Peyer's patch (tissue), 4 donors: ENCODE measurements at regions not wholly inside any gene's neighbourhood (a gene's known extent, or its start where the extent isn't known, plus 50 kb on each side); places are given as distances from the start of the nearest gene placed in this dataset.
A peak's percentile ranks its signal among the peaks of the same experiment; 100 is the strongest.

ENCODE experiments used
- DNase-seq, 3 donors: peaks; one replicate each; pipeline ENCODE4 v3.0.0-alpha.2; 2017 to 2019
- H3K27ac ChIP-seq, 4 donors: fragments of 200-600 bp; sonication (generic); one replicate each; pipeline ENCODE4 v1.5.1; 2016 to 2019
- H3K27me3 ChIP-seq, 2 donors: fragments of 200-600 bp; sonication (generic); one replicate each; pipeline ENCODE4 v1.5.1; 2019
- H3K36me3 ChIP-seq, 3 donors: fragments of 200-600 bp; sonication (generic); one replicate each; pipeline ENCODE4 v1.5.1; 2016 to 2019
- H3K4me1 ChIP-seq, 4 donors: fragments of 200-600 bp; sonication (generic); one replicate each; pipeline ENCODE4 v1.5.1; 2016 to 2019
- H3K4me3 ChIP-seq, 4 donors: fragments of 200-600 bp; sonication (generic); 1 replicate in 3 of 4; 2 replicates in 1 of 4; pipeline ENCODE4 v1.5.1; 2016 to 2019; ENCODE audit warnings: mild to moderate bottlenecking in 1 of 4
- H3K9me3 ChIP-seq, 4 donors: fragments of 200-600 bp; sonication (generic); one replicate each; pipeline ENCODE4 v1.5.1; 2016 to 2019; ENCODE audit warnings: mild to moderate bottlenecking in 1 of 4
- CTCF ChIP-seq, 6 experiments: fragments of 450-650 bp in 4 of 6; fragments of 200-600 bp in 2 of 6; sonication (generic) in 1 of 6; IDR thresholded peaks; one replicate each; pipeline ENCODE4 v1.5.1; 2017 to 2019; ENCODE audit warnings: antibody characterized with exemption in 6 of 6, mild to moderate bottlenecking in 3 of 6, moderate library complexity in 1 of 6
- POLR2A ChIP-seq, 2 donors: fragments of 450-650 bp; IDR thresholded peaks; one replicate each; pipeline ENCODE4 v1.5.1; 2017; ENCODE audit warnings: antibody characterized with exemption in 2 of 2, mild to moderate bottlenecking in 2 of 2, moderate library complexity in 2 of 2

- no peak for TF ChIP-seq POLR2A (IDR thresholded peaks at IDR 0.05)
- TF ChIP-seq CTCF (IDR thresholded peaks at IDR 0.05), result no peak
- Histone ChIP-seq H3K4me1 (no peaks in the 10 kb centered on the region), H3K27me3 (no peaks in the 10 kb centered on the region), H3K36me3 (no peaks in the 10 kb centered on the region), H3K27ac (no peak overlapping the region), H3K9me3 (no peaks in the 10 kb centered on the region), H3K4me3 (no peak overlapping the region)
- DNase-seq, result no peak
These were observed 133.0 kb upstream of the C1QTNF7 start for GRCh38 chr4:15294832-15295231.

DNA sequence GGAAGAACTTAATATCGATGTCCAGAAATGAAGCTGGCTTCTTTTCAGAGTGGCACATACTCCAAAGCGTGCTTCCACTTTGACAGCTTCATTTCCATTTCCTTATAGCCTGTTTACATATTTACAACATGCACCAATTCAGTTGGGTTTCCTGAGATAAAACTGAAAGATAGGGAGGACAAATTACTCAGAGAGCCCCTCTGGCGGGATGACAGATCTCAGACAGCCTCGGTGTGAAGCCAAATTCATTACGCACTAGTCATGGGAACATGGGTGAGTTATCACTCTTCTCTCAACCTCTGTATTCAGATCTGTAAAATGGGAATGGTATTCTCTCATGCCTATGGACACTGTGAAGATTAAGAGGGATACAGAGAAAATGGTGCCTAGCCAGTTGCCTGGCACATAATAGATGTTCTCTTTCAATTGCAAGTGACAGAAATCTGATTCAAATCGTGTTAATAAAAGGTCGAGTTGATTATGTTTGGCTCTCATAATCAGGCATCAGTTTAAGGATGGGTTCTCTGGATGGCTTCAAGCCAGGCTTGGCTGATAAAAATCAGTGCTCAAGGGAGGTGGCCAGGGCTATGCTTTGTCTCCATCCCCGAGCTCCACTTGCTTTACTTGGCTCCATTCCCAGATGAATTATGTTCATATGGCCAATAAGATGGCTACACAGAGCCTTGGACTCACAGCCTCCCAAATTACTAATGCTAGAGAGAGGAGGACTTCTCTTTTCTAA lies 132.2 kb upstream of the C1QTNF7 start:
- Histone ChIP-seq H3K4me1 (no peaks in the 10 kb centered on the region), H3K9me3 (no peaks in the 10 kb centered on the region), H3K4me3 (no peak overlapping the region), H3K27me3 (no peaks in the 10 kb centered on the region), H3K36me3 (no peaks in the 10 kb centered on the region), H3K27ac (no peak overlapping the region)
- no peak for DNase-seq
- TF ChIP-seq CTCF (IDR thresholded peaks at IDR 0.05) (no peak), POLR2A (IDR thresholded peaks at IDR 0.05) (no peak)

- H3K4me1 ChIP-seq, result no peaks in the 10 kb centered on the region
- TF ChIP-seq POLR2A (IDR thresholded peaks at IDR 0.05) (no peak), CTCF (IDR thresholded peaks at IDR 0.05) (no peak)
- H3K27me3 ChIP-seq, result no peaks in the 10 kb centered on the region
- DNase-seq, result no peak
- no peak overlapping the region for H3K27ac ChIP-seq
- H3K36me3 ChIP-seq, result no peaks in the 10 kb centered on the region
- no peak overlapping the region for H3K4me3 ChIP-seq
- no peaks in the 10 kb centered on the region for H3K9me3 ChIP-seq
These were observed 130.5 kb upstream of the C1QTNF7 start for GRCh38 chr4:15297344-15297743.

DNA sequence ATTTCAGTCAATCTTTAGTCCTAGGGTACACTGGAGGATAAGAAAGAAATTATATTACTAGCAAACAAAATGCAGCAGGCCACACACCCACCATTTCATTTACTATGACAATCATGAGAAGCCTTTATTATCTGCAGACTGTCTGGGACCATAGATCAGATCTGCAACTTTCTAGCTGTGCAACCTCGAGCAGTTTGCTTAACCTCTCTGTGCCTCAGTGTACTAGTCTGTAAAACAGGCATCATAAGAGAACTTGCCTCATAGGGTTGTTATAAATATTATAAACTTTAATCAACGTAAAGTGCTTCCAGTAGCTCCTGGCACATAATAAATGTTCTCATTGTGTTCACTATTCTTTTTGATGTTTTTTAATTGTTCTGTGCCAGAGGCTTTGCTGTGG lies 128.2 kb upstream of the C1QTNF7 start:
- DNase-seq, result no peak
- Histone ChIP-seq H3K4me3 (no peak overlapping the region), H3K27ac (no peak overlapping the region), H3K4me1 (no peaks in the 10 kb centered on the region), H3K36me3 (no peaks in the 10 kb centered on the region), H3K9me3 (no peaks in the 10 kb centered on the region), H3K27me3 (no peaks in the 10 kb centered on the region)
- no peak for TF ChIP-seq POLR2A (IDR thresholded peaks at IDR 0.05)
- no peak for TF ChIP-seq CTCF (IDR thresholded peaks at IDR 0.05)

DNA sequence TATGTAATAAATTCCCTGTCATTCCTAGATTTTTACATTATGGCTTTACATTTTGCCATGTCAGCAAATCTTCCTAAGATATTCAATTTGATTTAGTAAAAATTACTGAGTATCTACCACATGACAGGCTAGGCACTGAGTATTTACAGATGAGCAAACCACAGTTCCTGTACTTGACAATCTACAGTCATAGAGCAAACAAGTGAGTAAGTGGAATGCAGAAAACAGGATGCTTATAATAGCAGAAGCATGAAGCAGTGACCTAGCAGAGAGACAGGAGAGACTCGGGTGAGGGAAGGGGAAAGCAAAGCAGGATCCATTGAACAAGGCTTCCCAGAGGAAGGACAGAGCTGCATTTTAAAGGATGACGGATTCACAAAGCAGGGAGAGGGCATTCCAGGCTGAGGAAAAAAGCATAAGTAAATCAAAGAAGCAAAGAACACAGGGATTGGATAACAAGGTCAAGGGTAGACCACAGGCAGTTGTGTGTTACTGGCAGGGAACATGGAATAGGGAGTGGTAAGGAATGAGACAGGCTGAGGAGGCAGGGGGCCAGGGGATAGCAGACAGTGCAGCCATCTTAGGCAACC lies 124.7 kb upstream of the C1QTNF7 start:
- no peaks in the 10 kb centered on the region for H3K4me1 ChIP-seq
- DNase-seq, result no peak
- no peaks in the 10 kb centered on the region for H3K27me3 ChIP-seq
- H3K9me3 ChIP-seq, result no peaks in the 10 kb centered on the region
- peak overlapping the region in 2 of 4 donors; percentile 39 to 43 for H3K27ac ChIP-seq
- TF ChIP-seq POLR2A (IDR thresholded peaks at IDR 0.05) (no peak), CTCF (IDR thresholded peaks at IDR 0.05) (no peak)
- no peak overlapping the region for H3K4me3 ChIP-seq
- no peaks in the 10 kb centered on the region for H3K36me3 ChIP-seq
